ENCODE measurements at regions not wholly inside any gene's neighbourhood (a gene's known extent, or its start where the extent isn't known, plus 50 kb on each side); places are given as distances from the start of the nearest gene placed in this dataset.

GRCh38 chr7:25847336-25848070 lies 304.5 kb upstream of the NFE2L3 start:
- TF ChIP-seq CTCF (IDR thresholded peaks at IDR 0.05) (no peak), POLR2A (IDR thresholded peaks at IDR 0.05) (no peak)

Measured in Peyer's patch (tissue), 4 donors.